K562 (cell line): ENCODE measurements at regions not wholly inside any gene's neighbourhood (a gene's known extent, or its start where the extent isn't known, plus 50 kb on each side); places are given as distances from the start of the nearest gene placed in this dataset.

Experiments used
- ATAC-seq: fragments of 200-7000 bp; cut with Tn5 transposase; 3 replicates; pipeline ENCODE4 v1.9.1; 2020; ENCODE audit warnings: moderate library complexity
- BruUV-seq: library from RNA; stranded (reverse); fragments of 400-500 nt; replicated peaks from 2 replicates; lab custom pipeline; 2021; lab: Mats Ljungman, UMichigan
- CTCF ChIA-PET: fragments of 300-600 bp; formaldehyde crosslinking; extraction: SDS; loops from one replicate; lab custom pipeline; 2021; ENCODE audit warnings: low intra/inter-chr PET ratio; lab: Yijun Ruan, JAX
- POLR2A ChIA-PET: fragments of 300-600, 350-650 bp; sonication (Branson Sonifier 250); formaldehyde crosslinking; extraction: SDS; loops from one replicate; lab custom pipeline; 2021; ENCODE audit warnings: antibody characterized with exemption, inconsistent platforms; lab: Yijun Ruan, JAX
- DNase-seq, 4 experiments: peaks; one replicate each; pipeline versions ENCODE4 v3.0.0 to v3.0.0-alpha.2; 2011 to 2018; ENCODE audit warnings: low spot score in 3 of 4, mixed read lengths in 3 of 4; ENCODE audit errors: extremely low read depth in 1 of 4
- FAIRE-seq: peaks from 2 replicates; lab custom pipeline; 2011; peaks lifted over from hg19 to GRCh38; lab: Jason Lieb, UNC
- H2AFZ ChIP-seq: 2 replicates; pipeline ENCODE4 v1.6.0; 2011; ENCODE audit warnings: low read depth, low read length, control low read depth, inconsistent platforms
- H3K27ac ChIP-seq: fragments of 200-600 bp; 3 replicates; pipeline ENCODE4 v1.8.0; 2011; ENCODE audit warnings: low read depth, mild to moderate bottlenecking, control low read depth, inconsistent platforms, low read length, moderate library complexity, mixed read lengths; ENCODE audit errors: extremely low read depth
- H3K27me3 ChIP-seq, 2 experiments: fragments of 300-600 bp in 1 of 2; 2 replicates in 1 of 2; 3 replicates in 1 of 2; pipeline versions ENCODE4 v1.6.0 to v1.8.0; 2011; ENCODE audit warnings: inconsistent platforms in 2 of 2, low read length in 2 of 2, mild to moderate bottlenecking in 1 of 2, mixed read lengths in 1 of 2, moderate library complexity in 1 of 2; ENCODE audit not compliant: control insufficient read depth in 2 of 2, insufficient read depth in 2 of 2
- H3K36me3 ChIP-seq: fragments of 300-600 bp; 3 replicates; pipeline ENCODE4 v1.8.0; 2011; ENCODE audit warnings: mild to moderate bottlenecking, low read length, inconsistent platforms; ENCODE audit not compliant: control insufficient read depth, insufficient read depth
- H3K4me1 ChIP-seq, 2 experiments: fragments of 200-600 bp in 1 of 2; replicated peaks in 1 of 2; 2 replicates in 1 of 2; 3 replicates in 1 of 2; pipeline versions ENCODE4 v1.5.1 to v1.8.0; 2011; ENCODE audit warnings: inconsistent platforms in 2 of 2, low read length in 2 of 2, mild to moderate bottlenecking in 1 of 2, mixed read lengths in 1 of 2, moderate library complexity in 1 of 2; ENCODE audit not compliant: control insufficient read depth in 2 of 2, insufficient read depth in 2 of 2
- H3K4me2 ChIP-seq: 2 replicates; pipeline ENCODE4 v1.6.1; 2011; ENCODE audit warnings: low read length, control low read depth, inconsistent platforms, mixed read lengths; ENCODE audit not compliant: insufficient read depth
- H3K4me3 ChIP-seq: fragments of 200-600 bp; sonication (generic), shearing (Covaris generic); 2 replicates; pipeline ENCODE4 v1.5.1; 2016; ENCODE audit warnings: control low read depth, inconsistent platforms
- H3K79me2 ChIP-seq: fragments of 200-600 bp; 3 replicates; pipeline ENCODE4 v1.8.0; 2011; ENCODE audit warnings: low read length, inconsistent platforms; ENCODE audit not compliant: control insufficient read depth, insufficient read depth
- H3K9ac ChIP-seq, 2 experiments: 2 replicates each; pipeline versions ENCODE4 v1.6.0 to v1.6.1; 2011; ENCODE audit warnings: low read depth in 2 of 2, low read length in 2 of 2, control low read depth in 1 of 2, inconsistent platforms in 1 of 2, mild to moderate bottlenecking in 1 of 2, mixed read lengths in 1 of 2; ENCODE audit not compliant: insufficient read depth in 1 of 2
- H3K9me1 ChIP-seq: one replicate; pipeline ENCODE4 v1.6.0; 2011; ENCODE audit warnings: inconsistent platforms, mild to moderate bottlenecking, low read length, moderate library complexity; ENCODE audit not compliant: control insufficient read depth, insufficient read depth
- H3K9me3 ChIP-seq: replicated peaks from 2 replicates; pipeline ENCODE4 v1.5.1; 2011; ENCODE audit warnings: low read depth, low read length, inconsistent platforms; ENCODE audit not compliant: control insufficient read depth, insufficient read depth
- H4K20me1 ChIP-seq: replicated peaks from 2 replicates; pipeline ENCODE4 v1.6.1; 2011; ENCODE audit warnings: low read length, inconsistent platforms, mixed read lengths; ENCODE audit not compliant: control insufficient read depth, insufficient read depth
- ATF7 ChIP-seq: fragments of 450-650 bp; IDR thresholded peaks from 2 replicates; pipeline ENCODE4 v1.7.1; 2014; ENCODE audit warnings: mild to moderate bottlenecking, moderate library complexity
- FOXP1 ChIP-seq: sonication (generic); formaldehyde crosslinking; IDR thresholded peaks from 2 replicates; pipeline ENCODE4 v1.8.0; 2022; ENCODE audit warnings: mild to moderate bottlenecking, missing genetic modification reagents
- REST ChIP-seq, 2 experiments: fragments of 450-650 bp; formaldehyde crosslinking in 1 of 2; IDR thresholded peaks; 2 replicates each; pipeline versions ENCODE4 v1.4.0 to v1.6.1; 2014 to 2020; ENCODE audit warnings: mild to moderate bottlenecking in 2 of 2, borderline replicate concordance in 1 of 2, low read depth in 1 of 2
- U2AF2 ChIP-seq: fragments of 200-400 bp; formaldehyde crosslinking; optimal IDR thresholded peaks from 2 replicates; pipeline ENCODE3; 2017; ENCODE audit warnings: low read depth, mild to moderate bottlenecking, low read length
- ZC3H8 ChIP-seq: fragments of 450-650 bp; IDR thresholded peaks from 2 replicates; pipeline ENCODE4 v1.6.1; 2017
- ZNF408 ChIP-seq: fragments of 250-450 bp; sonication (Bioruptor Pico); IDR thresholded peaks from 2 replicates; pipeline ENCODE4 v1.4.0; 2020; ENCODE audit warnings: low read depth, mild to moderate bottlenecking, moderate library complexity
- ZNF695 ChIP-seq: fragments of 450-650 bp; formaldehyde crosslinking; IDR thresholded peaks from 2 replicates; pipeline ENCODE4 v1.4.0; 2020; ENCODE audit warnings: mild to moderate bottlenecking, moderate library complexity
- in situ Hi-C: fragments of 300-500 bp; cut with MboI; formaldehyde crosslinking; loops from 4 replicates; pipeline ENCODE4 v1.15.0; 2018; ENCODE audit warnings: inconsistent platforms, mixed read lengths
- intact Hi-C: fragments of 100-400 bp; cut with micrococcal nuclease; formaldehyde crosslinking; loops from 2 replicates; pipeline ENCODE4 v1.14.2; 2022
- TF ChIP-seq, protein P1 (sequence below): fragments of 450-650 bp; IDR thresholded peaks from 2 replicates; pipeline ENCODE4 v1.6.1; 2016; ENCODE audit warnings: low read depth

DNA sequence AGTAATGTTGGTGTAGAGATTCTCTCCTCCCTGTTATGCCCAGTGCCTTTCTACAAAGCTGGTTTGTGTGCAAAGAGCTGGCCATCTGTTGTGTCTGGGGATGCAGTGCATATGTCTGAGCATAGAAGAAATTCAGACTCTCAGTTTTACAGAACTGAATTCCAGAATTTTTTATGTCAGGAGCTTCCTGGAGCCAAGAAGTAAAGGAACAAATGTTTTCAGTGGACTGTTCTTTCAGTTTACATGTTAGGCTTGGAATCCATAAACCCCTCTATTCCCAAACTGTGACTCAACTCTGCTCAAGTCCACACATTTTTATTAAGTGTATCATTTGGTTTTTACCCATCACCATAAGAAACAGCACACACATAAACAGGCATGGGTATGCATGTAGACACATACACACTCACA lies 366.0 kb downstream of the BRINP1 start:
- Histone ChIP-seq H3K27me3 (no peaks in the 10 kb centered on the region), H4K20me1 (no peaks in the 10 kb centered on the region), H3K4me3 (no peak overlapping the region), H3K79me2 (no peaks in the 10 kb centered on the region), H3K27ac (no peak overlapping the region), H3K4me2 (no peak overlapping the region), H2AFZ (no peak overlapping the region), H3K9me1 (no peaks in the 10 kb centered on the region), H3K4me1 (no peaks in the 10 kb centered on the region), H3K9me3 (no peaks in the 10 kb centered on the region), H3K36me3 (no peaks in the 10 kb centered on the region), H3K9ac (no peak overlapping the region)
- ATAC-seq (no peak), FAIRE-seq (no peak), DNase-seq (no peak)
- intact Hi-C loops = no loop called here
- BruUV-seq = no TSS peak
- ChIA-PET POLR2A (no interaction called here), CTCF (no interaction called here)
- in situ Hi-C loops = no loop called here
- no peak for TF ChIP-seq ZNF695 (CRISPR knock-in tag)
- no peak for TF ChIP-seq ATF7
- no peak for TF ChIP-seq ZNF408 (CRISPR knock-in tag)
- no peak for TF ChIP-seq REST (IDR thresholded peaks at IDR 0.05; ENCODE audit: borderline replicate concordance)
- no peak for TF ChIP-seq REST (CRISPR knock-in tag; IDR thresholded peaks at IDR 0.05; ENCODE audit: low read depth)
- no peak for TF ChIP-seq U2AF2
- no peak for TF ChIP-seq FOXP1 (CRISPR knock-in tag)
- TF ChIP-seq, protein P1, sequence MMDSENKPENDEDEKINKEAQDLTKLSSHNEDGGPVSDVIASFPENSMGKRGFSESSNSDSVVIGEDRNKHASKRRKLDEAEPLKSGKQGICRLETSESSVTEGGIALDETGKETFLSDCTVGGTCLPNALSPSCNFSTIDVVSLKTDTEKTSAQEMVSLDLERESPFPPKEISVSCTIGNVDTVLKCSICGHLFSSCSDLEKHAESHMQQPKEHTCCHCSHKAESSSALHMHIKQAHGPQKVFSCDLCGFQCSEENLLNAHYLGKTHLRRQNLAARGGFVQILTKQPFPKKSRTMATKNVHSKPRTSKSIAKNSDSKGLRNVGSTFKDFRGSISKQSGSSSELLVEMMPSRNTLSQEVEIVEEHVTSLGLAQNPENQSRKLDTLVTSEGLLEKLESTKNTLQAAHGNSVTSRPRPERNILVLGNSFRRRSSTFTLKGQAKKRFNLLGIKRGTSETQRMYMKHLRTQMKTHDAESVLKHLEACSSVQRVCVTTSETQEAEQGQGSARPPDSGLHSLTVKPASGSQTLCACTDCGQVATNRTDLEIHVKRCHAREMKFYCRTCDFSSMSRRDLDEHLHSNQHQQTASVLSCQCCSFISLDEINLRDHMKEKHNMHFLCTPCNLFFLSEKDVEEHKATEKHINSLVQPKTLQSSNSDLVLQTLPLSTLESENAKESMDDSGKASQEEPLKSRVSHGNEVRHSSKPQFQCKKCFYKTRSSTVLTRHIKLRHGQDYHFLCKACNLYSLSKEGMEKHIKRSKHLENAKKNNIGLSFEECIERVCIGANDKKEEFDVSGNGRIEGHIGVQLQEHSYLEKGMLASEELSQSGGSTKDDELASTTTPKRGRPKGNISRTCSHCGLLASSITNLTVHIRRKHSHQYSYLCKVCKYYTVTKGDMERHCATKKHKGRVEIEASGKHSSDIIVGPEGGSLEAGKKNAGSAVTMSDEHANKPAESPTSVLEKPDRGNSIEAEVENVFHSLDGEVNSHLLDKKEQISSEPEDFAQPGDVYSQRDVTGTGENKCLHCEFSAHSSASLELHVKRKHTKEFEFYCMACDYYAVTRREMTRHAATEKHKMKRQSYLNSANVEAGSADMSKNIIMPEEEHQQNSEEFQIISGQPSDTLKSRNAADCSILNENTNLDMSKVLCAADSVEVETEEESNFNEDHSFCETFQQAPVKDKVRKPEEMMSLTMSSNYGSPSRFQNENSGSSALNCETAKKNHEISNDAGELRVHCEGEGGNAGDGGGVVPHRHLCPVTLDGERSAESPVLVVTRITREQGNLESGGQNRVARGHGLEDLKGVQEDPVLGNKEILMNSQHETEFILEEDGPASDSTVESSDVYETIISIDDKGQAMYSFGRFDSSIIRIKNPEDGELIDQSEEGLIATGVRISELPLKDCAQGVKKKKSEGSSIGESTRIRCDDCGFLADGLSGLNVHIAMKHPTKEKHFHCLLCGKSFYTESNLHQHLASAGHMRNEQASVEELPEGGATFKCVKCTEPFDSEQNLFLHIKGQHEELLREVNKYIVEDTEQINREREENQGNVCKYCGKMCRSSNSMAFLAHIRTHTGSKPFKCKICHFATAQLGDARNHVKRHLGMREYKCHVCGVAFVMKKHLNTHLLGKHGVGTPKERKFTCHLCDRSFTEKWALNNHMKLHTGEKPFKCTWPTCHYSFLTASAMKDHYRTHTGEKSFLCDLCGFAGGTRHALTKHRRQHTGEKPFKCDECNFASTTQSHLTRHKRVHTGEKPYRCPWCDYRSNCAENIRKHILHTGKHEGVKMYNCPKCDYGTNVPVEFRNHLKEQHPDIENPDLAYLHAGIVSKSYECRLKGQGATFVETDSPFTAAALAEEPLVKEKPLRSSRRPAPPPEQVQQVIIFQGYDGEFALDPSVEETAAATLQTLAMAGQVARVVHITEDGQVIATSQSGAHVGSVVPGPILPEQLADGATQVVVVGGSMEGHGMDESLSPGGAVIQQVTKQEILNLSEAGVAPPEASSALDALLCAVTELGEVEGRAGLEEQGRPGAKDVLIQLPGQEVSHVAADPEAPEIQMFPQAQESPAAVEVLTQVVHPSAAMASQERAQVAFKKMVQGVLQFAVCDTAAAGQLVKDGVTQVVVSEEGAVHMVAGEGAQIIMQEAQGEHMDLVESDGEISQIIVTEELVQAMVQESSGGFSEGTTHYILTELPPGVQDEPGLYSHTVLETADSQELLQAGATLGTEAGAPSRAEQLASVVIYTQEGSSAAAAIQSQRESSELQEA = no peak
- TF ChIP-seq ZC3H8 = no peak
